GM21526 (cell line): ENCODE measurements at regions not wholly inside any gene's neighbourhood (a gene's known extent, or its start where the extent isn't known, plus 50 kb on each side); places are given as distances from the start of the nearest gene placed in this dataset.
"Not testable (repeated sequence)": the region's sequence is repeated elsewhere in the genome, so short reads cannot be mapped to it uniquely, and the experiment has no call there.

Experiments used
- ATAC-seq: cut with Tn5 transposase; IDR thresholded peaks from one replicate; pipeline ENCODE4 v1.9.1; 2021; ENCODE audit warnings: moderate library complexity; ENCODE audit not compliant: unreplicated experiment, low FRiP score

GRCh38 chr14:87360246-87360645, 632.7 kb downstream of the GALC start:
- not testable (repeated sequence) for ATAC-seq

GRCh38 chr14:87351007-87351406, 642.0 kb downstream of the GALC start:
- no peak for ATAC-seq

- ATAC-seq = no peak
These were observed 643.1 kb downstream of the GALC start for GRCh38 chr14:87349921-87350320.

GRCh38 chr14:87343652-87344051, 649.3 kb downstream of the GALC start:
- no peak for ATAC-seq

GRCh38 chr14:87334997-87335685, 657.8 kb downstream of the GALC start:
- no peak for ATAC-seq

- no peak for ATAC-seq
These were observed 661.0 kb downstream of the GALC start for GRCh38 chr14:87331991-87332390.

- ATAC-seq = no peak
These were observed 667.2 kb downstream of the GALC start for GRCh38 chr14:87325741-87326140.

GRCh38 chr14:87323191-87323590, 669.8 kb downstream of the GALC start:
- ATAC-seq = no peak

GRCh38 chr14:87321548-87321947, 671.4 kb downstream of the GALC start:
- ATAC-seq = no peak

- no peak for ATAC-seq
These were observed 680.1 kb downstream of the GALC start for GRCh38 chr14:87312894-87313205.

GRCh38 chr14:87312169-87312893, 680.7 kb downstream of the GALC start:
- ATAC-seq = no peak

GRCh38 chr14:87309557-87309956, 683.4 kb downstream of the GALC start:
- ATAC-seq = no peak

- no peak for ATAC-seq
These were observed 686.4 kb downstream of the GALC start for GRCh38 chr14:87306409-87307168.

GRCh38 chr14:87305345-87305744, 687.6 kb downstream of the GALC start:
- no peak for ATAC-seq

- no peak for ATAC-seq
These were observed 688.6 kb downstream of the GALC start for GRCh38 chr14:87304404-87304803.

GRCh38 chr14:87286826-87287225, 706.2 kb downstream of the GALC start:
- ATAC-seq = no peak

- ATAC-seq = no peak
These were observed 706.8 kb downstream of the GALC start for GRCh38 chr14:87286191-87286590.

GRCh38 chr14:87285506-87285905, 707.5 kb downstream of the GALC start:
- ATAC-seq = no peak

- no peak for ATAC-seq
These were observed 709.4 kb downstream of the GALC start for GRCh38 chr14:87283547-87283946.

- ATAC-seq = no peak
These were observed 710.7 kb downstream of the GALC start for GRCh38 chr14:87282266-87282665.

GRCh38 chr14:87278415-87278814, 714.6 kb downstream of the GALC start:
- no peak for ATAC-seq

- no peak for ATAC-seq
These were observed 721.7 kb downstream of the GALC start for GRCh38 chr14:87271331-87271730.
